H1 (cell line): ENCODE measurements at regions not wholly inside any gene's neighbourhood (a gene's known extent, or its start where the extent isn't known, plus 50 kb on each side); places are given as distances from the start of the nearest gene placed in this dataset.

Source experiments
- CTCF ChIA-PET: fragments of 300-600 bp; sonication (Branson Sonifier 250); formaldehyde crosslinking; loops from one replicate; lab custom pipeline; 2021; ENCODE audit not compliant: partially characterized antibody; lab: Charles Lee
- POLR2A ChIA-PET: fragments of 300-600 bp; sonication (Branson Sonifier 250); formaldehyde crosslinking; loops from one replicate; lab custom pipeline; 2021; ENCODE audit warnings: inconsistent platforms; ENCODE audit not compliant: partially characterized antibody; lab: Charles Lee
- DNase-seq, 2 experiments: peaks; one replicate each; pipeline versions ENCODE4 v3.0.0 to v3.0.0-alpha.2; 2010 to 2022; ENCODE audit warnings: low spot score in 2 of 2, low read depth in 1 of 2, mixed read lengths in 1 of 2
- FAIRE-seq: peaks from 2 replicates; lab custom pipeline; 2011; peaks lifted over from hg19 to GRCh38; lab: Jason Lieb, UNC
- H2AFZ ChIP-seq: 2 replicates; pipeline ENCODE4 v1.8.1; 2012; ENCODE audit warnings: low read length, inconsistent platforms
- H2AK5ac ChIP-seq: 2 replicates; pipeline ENCODE4 v1.6.1; 2013; ENCODE audit warnings: low read depth, low read length
- H2BK120ac ChIP-seq: replicated peaks from 2 replicates; pipeline ENCODE3; 2013; ENCODE audit warnings: low read depth, low read length, inconsistent platforms
- H2BK12ac ChIP-seq: 2 replicates; pipeline ENCODE4 v1.6.1; 2013; ENCODE audit warnings: low read depth, low read length
- H2BK15ac ChIP-seq: 2 replicates; pipeline ENCODE4 v1.6.1; 2013; ENCODE audit warnings: low read length
- H2BK20ac ChIP-seq: 2 replicates; pipeline ENCODE4 v1.6.1; 2013; ENCODE audit warnings: low read length
- H2BK5ac ChIP-seq: 2 replicates; pipeline ENCODE4 v1.6.1; 2013; ENCODE audit warnings: low read depth, low read length
- H3K14ac ChIP-seq: 2 replicates; pipeline ENCODE4 v1.6.1; 2013; ENCODE audit warnings: inconsistent platforms; ENCODE audit not compliant: insufficient read length
- H3K18ac ChIP-seq: 2 replicates; pipeline ENCODE4 v1.6.1; 2013; ENCODE audit warnings: low read length; ENCODE audit errors: extremely low read depth
- H3K23ac ChIP-seq: 2 replicates; pipeline ENCODE4 v1.6.1; 2013; ENCODE audit warnings: inconsistent platforms; ENCODE audit not compliant: insufficient read length
- H3K23me2 ChIP-seq: 2 replicates; pipeline ENCODE4 v1.6.1; 2013; ENCODE audit warnings: low read depth, low read length
- H3K27ac ChIP-seq: 2 replicates; pipeline ENCODE4 v1.6.1; 2011; ENCODE audit warnings: low read depth, low read length, inconsistent platforms
- H3K27me3 ChIP-seq, 4 experiments: replicated peaks in 1 of 4; 1 replicate in 1 of 4; 2 replicates in 3 of 4; pipeline versions ENCODE4 v1.6.1 to v1.8.1; 2011 to 2013; ENCODE audit warnings: low read length in 3 of 4, mild to moderate bottlenecking in 3 of 4, inconsistent platforms in 2 of 4, mixed read lengths in 2 of 4, moderate library complexity in 1 of 4; ENCODE audit not compliant: control insufficient read depth in 3 of 4, insufficient read depth in 3 of 4; ENCODE audit errors: extremely low read depth in 1 of 4
- H3K36me3 ChIP-seq, 4 experiments: 2 replicates each; pipeline versions ENCODE4 v1.6.1 to v1.8.1; 2011 to 2013; ENCODE audit warnings: mild to moderate bottlenecking in 4 of 4, low read length in 3 of 4, moderate library complexity in 2 of 4, control low read depth in 1 of 4, inconsistent platforms in 1 of 4; ENCODE audit not compliant: insufficient read depth in 4 of 4, control insufficient read depth in 2 of 4
- H3K4ac ChIP-seq: replicated peaks from 2 replicates; pipeline ENCODE3; 2013; ENCODE audit warnings: low read length, low read depth, mixed read lengths, inconsistent platforms; ENCODE audit not compliant: insufficient read length
- H3K4me1 ChIP-seq, 4 experiments: replicated peaks in 1 of 4; 1 replicate in 1 of 4; 2 replicates in 3 of 4; pipeline versions ENCODE4 v1.6.1 to v1.8.1; 2011 to 2013; ENCODE audit warnings: low read length in 3 of 4, inconsistent platforms in 2 of 4, mixed read lengths in 1 of 4; ENCODE audit not compliant: insufficient read depth in 4 of 4, control insufficient read depth in 3 of 4
- H3K4me2 ChIP-seq, 2 experiments: 2 replicates each; pipeline versions ENCODE4 v1.6.1 to v1.8.1; 2011 to 2013; ENCODE audit warnings: low read depth in 2 of 2, low read length in 2 of 2, control low read depth in 1 of 2, inconsistent platforms in 1 of 2, mild to moderate bottlenecking in 1 of 2; ENCODE audit not compliant: insufficient read depth in 1 of 2
- H3K4me3 ChIP-seq, 4 experiments: fragments of 200-600, 300-600 bp in 1 of 4; sonication (generic), shearing (Covaris generic), sonication (Bioruptor Twin) in 1 of 4; 2 replicates each; pipeline versions ENCODE4 v1.5.1 to v1.8.1; 2011 to 2016; ENCODE audit warnings: low read length in 4 of 4, low read depth in 3 of 4, control low read depth in 2 of 4, inconsistent platforms in 2 of 4, mild to moderate bottlenecking in 2 of 4, mixed read lengths in 1 of 4, moderate library complexity in 1 of 4; ENCODE audit not compliant: insufficient read depth in 2 of 4; ENCODE audit errors: extremely low read depth in 1 of 4
- H3K56ac ChIP-seq: replicated peaks from 2 replicates; pipeline ENCODE3; 2013; ENCODE audit warnings: low read depth, mild to moderate bottlenecking, mixed read lengths, low read length, inconsistent platforms; ENCODE audit not compliant: insufficient read length
- H3K79me1 ChIP-seq: 2 replicates; pipeline ENCODE4 v1.6.1; 2013; ENCODE audit warnings: low read depth, low read length, control low read depth
- H3K79me2 ChIP-seq, 2 experiments: 2 replicates each; pipeline versions ENCODE4 v1.6.1 to v1.8.1; 2012 to 2013; ENCODE audit warnings: low read length in 2 of 2, mild to moderate bottlenecking in 2 of 2, inconsistent platforms in 1 of 2; ENCODE audit not compliant: insufficient read depth in 2 of 2, control insufficient read depth in 1 of 2
- H3K9ac ChIP-seq, 4 experiments: replicated peaks in 1 of 4; 1 replicate in 1 of 4; 2 replicates in 3 of 4; pipeline versions ENCODE4 v1.6.1 to v1.8.1; 2011 to 2013; ENCODE audit warnings: low read depth in 3 of 4, low read length in 3 of 4, control low read depth in 2 of 4, mild to moderate bottlenecking in 2 of 4, moderate library complexity in 2 of 4, inconsistent platforms in 1 of 4; ENCODE audit errors: extremely low read depth in 1 of 4
- H3K9me3 ChIP-seq, 2 experiments: 2 replicates each; pipeline versions ENCODE4 v1.6.1 to v1.8.1; 2012 to 2013; ENCODE audit warnings: mild to moderate bottlenecking in 2 of 2, moderate library complexity in 2 of 2, control low read depth in 1 of 2, inconsistent platforms in 1 of 2, low read depth in 1 of 2, low read length in 1 of 2, mixed read lengths in 1 of 2; ENCODE audit not compliant: insufficient read depth in 2 of 2
- H4K20me1 ChIP-seq, 2 experiments: replicated peaks in 1 of 2; 2 replicates each; pipeline versions ENCODE3 to v1.8.1; 2011 to 2013; ENCODE audit warnings: inconsistent platforms in 2 of 2, low read length in 2 of 2, mild to moderate bottlenecking in 1 of 2; ENCODE audit not compliant: insufficient read depth in 2 of 2, control insufficient read depth in 1 of 2
- H4K5ac ChIP-seq: 2 replicates; pipeline ENCODE4 v1.6.1; 2013; ENCODE audit warnings: low read length, low read depth, mixed read lengths, inconsistent platforms; ENCODE audit not compliant: insufficient read length
- H4K8ac ChIP-seq: 2 replicates; pipeline ENCODE4 v1.8.0; 2013; ENCODE audit warnings: mild to moderate bottlenecking, moderate library complexity, low read length, inconsistent platforms; ENCODE audit not compliant: insufficient read depth; ENCODE audit errors: extremely low read depth
- H4K91ac ChIP-seq: replicated peaks from 2 replicates; pipeline ENCODE3; 2013; ENCODE audit warnings: low read length, mixed read lengths, inconsistent platforms; ENCODE audit not compliant: insufficient read length
- CHD2 ChIP-seq: IDR thresholded peaks from 2 replicates; pipeline ENCODE4 v1.6.1; 2012; ENCODE audit warnings: low read length, improper control_type of control experiment
- CTCF ChIP-seq, 3 experiments: IDR thresholded peaks; 1 replicate in 2 of 3; 2 replicates in 1 of 3; pipeline versions ENCODE4 v1.5.1 to v1.6.1; 2011; ENCODE audit warnings: low read length in 3 of 3, mild to moderate bottlenecking in 3 of 3, inconsistent platforms in 2 of 3, low read depth in 1 of 3, moderate library complexity in 1 of 3; ENCODE audit not compliant: insufficient read depth in 1 of 3; ENCODE audit errors: control extremely low read depth in 1 of 3
- E2F6 ChIP-seq: IDR thresholded peaks from 2 replicates; pipeline ENCODE4 v1.6.1; 2012; ENCODE audit warnings: inconsistent platforms
- EZH2 ChIP-seq: fragments of 200-600 bp; sonication (generic); IDR thresholded peaks from 2 replicates; pipeline ENCODE4 v1.7.1; 2012; ENCODE audit warnings: low read depth, mild to moderate bottlenecking, moderate library complexity, low read length, inconsistent platforms; ENCODE audit not compliant: severe bottlenecking
- NRF1 ChIP-seq: IDR thresholded peaks from 2 replicates; pipeline ENCODE4 v1.6.1; 2011; ENCODE audit warnings: mild to moderate bottlenecking, low read depth, low read length, improper control_type of control experiment
- PHF8 ChIP-seq: fragments of 200-600 bp; sonication (generic); conservative IDR thresholded peaks from 2 replicates; pipeline ENCODE4 v1.7.1; 2012; ENCODE audit warnings: low read depth, mild to moderate bottlenecking, inconsistent platforms, low read length, moderate library complexity
- SIX5 ChIP-seq: IDR thresholded peaks from 2 replicates; pipeline ENCODE4 v1.6.1; 2011; ENCODE audit warnings: mild to moderate bottlenecking, low read depth, low read length
- TBP ChIP-seq: IDR thresholded peaks from 2 replicates; pipeline ENCODE4 v1.6.1; 2011; ENCODE audit warnings: low read depth, low read length, improper control_type of control experiment
- USF2 ChIP-seq: IDR thresholded peaks from 2 replicates; pipeline ENCODE4 v1.6.1; 2011; ENCODE audit warnings: low read length, improper control_type of control experiment
- WGBS, 2 experiments: shearing (Covaris generic) in 1 of 2; methylation state at CpG; one replicate each; pipeline versions ENCODE4 v1.1.6 to v1.1.7; 2013 to 2015; ENCODE audit warnings: low lambda C conversion rate in 2 of 2, mixed read lengths in 2 of 2, inconsistent platforms in 1 of 2, low coverage in 1 of 2, missing lambda C conversion rate in 1 of 2; ENCODE audit not compliant: insufficient replicate concordance in 2 of 2, insufficient coverage in 1 of 2, insufficient read length in 1 of 2; ENCODE audit errors: extremely low coverage in 1 of 2, missing lambda C conversion rate in 1 of 2; 5-methylcytosine and 5-hydroxymethylcytosine counted together

- no peak overlapping the region for H2AK5ac ChIP-seq
- no peak overlapping the region for H3K18ac ChIP-seq
- no peak overlapping the region for H2AFZ ChIP-seq
- no peaks in the 10 kb centered on the region for H3K9me3 ChIP-seq
- no peak overlapping the region for H4K91ac ChIP-seq
- 87% methylated on average over 7 of the region's 7 CpGs; no CpG with 5 or more reads in 1 of the 2 experiments for WGBS, 2 experiments
- H3K4ac ChIP-seq = no peak overlapping the region
- H2BK5ac ChIP-seq = no peak overlapping the region
- H3K14ac ChIP-seq = no peak overlapping the region
- no peak overlapping the region for H2BK15ac ChIP-seq
- H3K36me3 ChIP-seq = peaks cover 0 to 3% (median 0%) of the 10 kb centered on the region in 4 experiments; a peak in 1 of 8 replicates
- no peak overlapping the region for H4K5ac ChIP-seq
- H3K56ac ChIP-seq = no peak overlapping the region
- no peak overlapping the region for H3K4me2 ChIP-seq
- peaks cover 1 to 5% of the 10 kb centered on the region in 2 experiments for H4K20me1 ChIP-seq
- H3K79me2 ChIP-seq = no peaks in the 10 kb centered on the region
- FAIRE-seq (no peak), DNase-seq (no peak)
- no peak overlapping the region for H2BK12ac ChIP-seq
- H4K8ac ChIP-seq = no peak overlapping the region
- H2BK120ac ChIP-seq = no peak overlapping the region
- H3K79me1 ChIP-seq = no peaks in the 10 kb centered on the region
- H3K23me2 ChIP-seq = no peaks in the 10 kb centered on the region
- H3K27me3 ChIP-seq = no peaks in the 10 kb centered on the region
- H3K27ac ChIP-seq = no peak overlapping the region
- H3K23ac ChIP-seq = no peak overlapping the region
- ChIA-PET CTCF (no interaction called here), POLR2A (no interaction called here)
- H3K4me1 ChIP-seq = no peaks in the 10 kb centered on the region
- H3K9ac ChIP-seq = no peak overlapping the region
- H3K4me3 ChIP-seq = no peak overlapping the region
- no peak overlapping the region for H2BK20ac ChIP-seq
- TF ChIP-seq SIX5 (no peak), CTCF (IDR thresholded peaks at IDR 0.05; ENCODE audit: control extremely low read depth in 1 of 3, insufficient read depth in 1 of 3, low read depth in 1 of 3, low read length in 3 of 3) (no peak), USF2 (no peak), PHF8 (no peak), TBP (no peak), CHD2 (no peak), E2F6 (no peak), EZH2 (no peak), NRF1 (no peak)
Measured at GRCh38 chr20:3326779-3327521, 80.5 kb downstream of the DNAAF9 start.
